CD4-positive, alpha-beta T cell treated with Interleukin-12 subunit alpha and Interleukin-12 subunit beta, for 1 hour (primary cell): ENCODE measurements at regions not wholly inside any gene's neighbourhood (a gene's known extent, or its start where the extent isn't known, plus 50 kb on each side); places are given as distances from the start of the nearest gene placed in this dataset.
"Not testable (repeated sequence)": the region's sequence is repeated elsewhere in the genome, so short reads cannot be mapped to it uniquely, and the experiment has no call there.

Experiments used
- DNase-seq: peaks from one replicate; pipeline ENCODE4 v3.0.0-alpha.2; 2020

- DNase-seq = no peak
Observed at GRCh38 chr2:81363800-81364199, 1059.2 kb upstream of the LRRTM1 start.

GRCh38 chr2:81362468-81362867 is 1057.9 kb upstream of the LRRTM1 start:
- DNase-seq = not testable (repeated sequence)

GRCh38 chr2:81355436-81355835 is 1050.9 kb upstream of the LRRTM1 start:
- DNase-seq = no peak

GRCh38 chr2:81334046-81334445 is 1029.5 kb upstream of the LRRTM1 start:
- no peak for DNase-seq

- no peak for DNase-seq
Observed at GRCh38 chr2:81328968-81329367, 1024.4 kb upstream of the LRRTM1 start.

GRCh38 chr2:81327911-81328310 is 1023.4 kb upstream of the LRRTM1 start:
- no peak for DNase-seq

- DNase-seq = no peak
Observed at GRCh38 chr2:81324046-81324445, 1019.5 kb upstream of the LRRTM1 start.

- DNase-seq = no peak
Observed at GRCh38 chr2:81304154-81304830, 999.7 kb upstream of the LRRTM1 start.

- DNase-seq = no peak
Observed at GRCh38 chr2:81303321-81303720, 998.8 kb upstream of the LRRTM1 start.

GRCh38 chr2:81299841-81300240 is 995.3 kb upstream of the LRRTM1 start:
- no peak for DNase-seq

GRCh38 chr2:81290846-81291245 is 986.3 kb upstream of the LRRTM1 start:
- DNase-seq = no peak

GRCh38 chr2:81283081-81283480 is 978.5 kb upstream of the LRRTM1 start:
- DNase-seq = no peak

GRCh38 chr2:81282151-81282769 is 977.7 kb upstream of the LRRTM1 start:
- DNase-seq = no peak

GRCh38 chr2:81276595-81276994 is 972.0 kb upstream of the LRRTM1 start:
- no peak for DNase-seq

- DNase-seq = no peak
Observed at GRCh38 chr2:81266106-81266505, 961.6 kb upstream of the LRRTM1 start.

- DNase-seq = no peak
Observed at GRCh38 chr2:81263989-81264388, 959.4 kb upstream of the LRRTM1 start.

GRCh38 chr2:81260320-81260719 is 955.8 kb upstream of the LRRTM1 start:
- DNase-seq = no peak

- no peak for DNase-seq
Observed at GRCh38 chr2:81250270-81250669, 945.7 kb upstream of the LRRTM1 start.

- DNase-seq = no peak
Observed at GRCh38 chr2:81249152-81249551, 944.6 kb upstream of the LRRTM1 start.

- no peak for DNase-seq
Observed at GRCh38 chr2:81247648-81248047, 943.1 kb upstream of the LRRTM1 start.

- no peak for DNase-seq
Observed at GRCh38 chr2:81242501-81242900, 937.9 kb upstream of the LRRTM1 start.

GRCh38 chr2:81238462-81238861 is 933.9 kb upstream of the LRRTM1 start:
- DNase-seq = no peak

- no peak for DNase-seq
Observed at GRCh38 chr2:81235601-81236000, 931.0 kb upstream of the LRRTM1 start.

- no peak for DNase-seq
Observed at GRCh38 chr2:81234711-81235110, 930.2 kb upstream of the LRRTM1 start.

- DNase-seq = no peak
Observed at GRCh38 chr2:81225756-81226155, 921.2 kb upstream of the LRRTM1 start.
